ENCODE measurements at regions not wholly inside any gene's neighbourhood (a gene's known extent, or its start where the extent isn't known, plus 50 kb on each side); places are given as distances from the start of the nearest gene placed in this dataset.
"Not testable (repeated sequence)": the region's sequence is repeated elsewhere in the genome, so short reads cannot be mapped to it uniquely, and the experiment has no call there.

- CTCF ChIA-PET; H3K36me3 Mint-ChIP-seq (ENCODE audit: low read depth); intact Hi-C loops (cut with micrococcal nuclease); H3K27ac Mint-ChIP-seq; DNase-seq; H3K4me3 Mint-ChIP-seq; H3K4me1 Mint-ChIP-seq (ENCODE audit: low read depth); H3K9me3 Mint-ChIP-seq; H3K27me3 Mint-ChIP-seq (ENCODE audit: low read depth): not testable (repeated sequence)
These were observed 58.8 kb upstream of the ANKRD30BL start for GRCh38 chr2:132220589-132220988.

GRCh38 chr2:132221886-132222285 is 60.1 kb upstream of the ANKRD30BL start:
- H3K9me3 Mint-ChIP-seq; H3K27ac Mint-ChIP-seq; H3K4me1 Mint-ChIP-seq (ENCODE audit: low read depth); CTCF ChIA-PET; H3K36me3 Mint-ChIP-seq (ENCODE audit: low read depth); intact Hi-C loops (cut with micrococcal nuclease); H3K4me3 Mint-ChIP-seq; H3K27me3 Mint-ChIP-seq (ENCODE audit: low read depth); DNase-seq: not testable (repeated sequence)

- no peak for DNase-seq
- H3K27me3 Mint-ChIP-seq (ENCODE audit: low read depth) = peaks cover 17% of the 10 kb centered on the region
- CTCF ChIA-PET = no interaction called here
- no peaks in the 10 kb centered on the region for H3K4me1 Mint-ChIP-seq (ENCODE audit: low read depth)
- no peak overlapping the region for H3K27ac Mint-ChIP-seq
- no peak overlapping the region for H3K4me3 Mint-ChIP-seq
- peaks cover 14% of the 10 kb centered on the region for H3K9me3 Mint-ChIP-seq
- intact Hi-C loops (cut with micrococcal nuclease) = no loop called here
- peaks cover 2% of the 10 kb centered on the region for H3K36me3 Mint-ChIP-seq (ENCODE audit: low read depth)
These were observed 90.6 kb upstream of the ANKRD30BL start for GRCh38 chr2:132252191-132252893.

- no peak overlapping the region for H3K4me3 Mint-ChIP-seq
- H3K36me3 Mint-ChIP-seq (ENCODE audit: low read depth) = peaks cover 2% of the 10 kb centered on the region
- peaks cover 19% of the 10 kb centered on the region for H3K27me3 Mint-ChIP-seq (ENCODE audit: low read depth)
- H3K27ac Mint-ChIP-seq = no peak overlapping the region
- CTCF ChIA-PET = no interaction called here
- no peak for DNase-seq
- H3K4me1 Mint-ChIP-seq (ENCODE audit: low read depth) = no peaks in the 10 kb centered on the region
- peaks cover 14% of the 10 kb centered on the region for H3K9me3 Mint-ChIP-seq
- intact Hi-C loops (cut with micrococcal nuclease) = no loop called here
These were observed 91.1 kb upstream of the ANKRD30BL start for GRCh38 chr2:132252894-132253264.

GRCh38 chr2:132253496-132254305 is 91.9 kb upstream of the ANKRD30BL start:
- H3K9me3 Mint-ChIP-seq = peaks cover 11% of the 10 kb centered on the region
- no peaks in the 10 kb centered on the region for H3K4me1 Mint-ChIP-seq (ENCODE audit: low read depth)
- H3K27me3 Mint-ChIP-seq (ENCODE audit: low read depth) = peaks cover 20% of the 10 kb centered on the region
- CTCF ChIA-PET = no interaction called here
- H3K27ac Mint-ChIP-seq = no peak overlapping the region
- no peak for DNase-seq
- H3K4me3 Mint-ChIP-seq = no peak overlapping the region
- H3K36me3 Mint-ChIP-seq (ENCODE audit: low read depth) = peaks cover under 1% of the 10 kb centered on the region
- intact Hi-C loops (cut with micrococcal nuclease) = no loop called here

- H3K4me3 Mint-ChIP-seq; H3K27ac Mint-ChIP-seq; H3K36me3 Mint-ChIP-seq (ENCODE audit: low read depth); H3K4me1 Mint-ChIP-seq (ENCODE audit: low read depth); intact Hi-C loops (cut with micrococcal nuclease); H3K9me3 Mint-ChIP-seq; DNase-seq: not testable (repeated sequence)
- CTCF ChIA-PET = interaction anchor here (0.7 kb wide), 1 partner anchor 641 kb away, joined by 3 read pairs; no protein-coding TSS in a partner anchor
- H3K27me3 Mint-ChIP-seq (ENCODE audit: low read depth) = peaks cover 24% of the 10 kb centered on the region
These were observed 92.7 kb upstream of the ANKRD30BL start for GRCh38 chr2:132254306-132254919.

- intact Hi-C loops (cut with micrococcal nuclease) = no loop called here
- DNase-seq = no peak
- peaks cover 27% of the 10 kb centered on the region for H3K27me3 Mint-ChIP-seq (ENCODE audit: low read depth)
- CTCF ChIA-PET = no interaction called here
- no peak overlapping the region for H3K4me3 Mint-ChIP-seq
- H3K27ac Mint-ChIP-seq = no peak overlapping the region
- no peaks in the 10 kb centered on the region for H3K36me3 Mint-ChIP-seq (ENCODE audit: low read depth)
- peaks cover 2% of the 10 kb centered on the region for H3K9me3 Mint-ChIP-seq
- H3K4me1 Mint-ChIP-seq (ENCODE audit: low read depth) = no peaks in the 10 kb centered on the region
These were observed 94.0 kb upstream of the ANKRD30BL start for GRCh38 chr2:132255714-132256113.

GRCh38 chr2:132256251-132256902 is 94.6 kb upstream of the ANKRD30BL start:
- CTCF ChIA-PET = no interaction called here
- intact Hi-C loops (cut with micrococcal nuclease) = no loop called here
- H3K27me3 Mint-ChIP-seq (ENCODE audit: low read depth) = peaks cover 27% of the 10 kb centered on the region
- H3K27ac Mint-ChIP-seq = no peak overlapping the region
- no peaks in the 10 kb centered on the region for H3K4me1 Mint-ChIP-seq (ENCODE audit: low read depth)
- H3K9me3 Mint-ChIP-seq = peaks cover 2% of the 10 kb centered on the region
- no peaks in the 10 kb centered on the region for H3K36me3 Mint-ChIP-seq (ENCODE audit: low read depth)
- DNase-seq = no peak
- H3K4me3 Mint-ChIP-seq = no peak overlapping the region

- intact Hi-C loops (cut with micrococcal nuclease); H3K9me3 Mint-ChIP-seq; H3K4me1 Mint-ChIP-seq (ENCODE audit: low read depth); H3K27ac Mint-ChIP-seq; H3K4me3 Mint-ChIP-seq; H3K36me3 Mint-ChIP-seq (ENCODE audit: low read depth); CTCF ChIA-PET; DNase-seq: not testable (repeated sequence)
- peaks cover 27% of the 10 kb centered on the region for H3K27me3 Mint-ChIP-seq (ENCODE audit: low read depth)
These were observed 95.2 kb upstream of the ANKRD30BL start for GRCh38 chr2:132256903-132257300.

GRCh38 chr2:132257301-132258171 is 95.8 kb upstream of the ANKRD30BL start:
- H3K4me1 Mint-ChIP-seq (ENCODE audit: low read depth); CTCF ChIA-PET; H3K27ac Mint-ChIP-seq; DNase-seq; intact Hi-C loops (cut with micrococcal nuclease); H3K4me3 Mint-ChIP-seq; H3K9me3 Mint-ChIP-seq; H3K36me3 Mint-ChIP-seq (ENCODE audit: low read depth): not testable (repeated sequence)
- peaks cover 27% of the 10 kb centered on the region for H3K27me3 Mint-ChIP-seq (ENCODE audit: low read depth)

GRCh38 chr2:132259276-132259675 is 97.5 kb upstream of the ANKRD30BL start:
- intact Hi-C loops (cut with micrococcal nuclease); H3K27ac Mint-ChIP-seq; H3K36me3 Mint-ChIP-seq (ENCODE audit: low read depth); H3K4me3 Mint-ChIP-seq; H3K9me3 Mint-ChIP-seq; H3K4me1 Mint-ChIP-seq (ENCODE audit: low read depth); DNase-seq; CTCF ChIA-PET: not testable (repeated sequence)
- peaks cover 32% of the 10 kb centered on the region for H3K27me3 Mint-ChIP-seq (ENCODE audit: low read depth)

GRCh38 chr2:132265595-132265994 is 103.8 kb upstream of the ANKRD30BL start:
- CTCF ChIA-PET; H3K4me1 Mint-ChIP-seq (ENCODE audit: low read depth); H3K4me3 Mint-ChIP-seq; H3K36me3 Mint-ChIP-seq (ENCODE audit: low read depth); H3K27me3 Mint-ChIP-seq (ENCODE audit: low read depth); H3K27ac Mint-ChIP-seq; DNase-seq; H3K9me3 Mint-ChIP-seq: not testable (repeated sequence)
- intact Hi-C loops (cut with micrococcal nuclease) = loop anchor here (10.0 kb wide), 1 partner anchor 1111 kb away; no protein-coding TSS in a partner anchor

Measured in activated naive CD4-positive, alpha-beta T cell treated with anti-CD3 and anti-CD28 coated beads for 36 hours (primary cell).